HG03280 (cell line): ENCODE measurements at regions not wholly inside any gene's neighbourhood (a gene's known extent, or its start where the extent isn't known, plus 50 kb on each side); places are given as distances from the start of the nearest gene placed in this dataset.

Source experiments
- ATAC-seq: cut with Tn5 transposase; IDR thresholded peaks from one replicate; pipeline ENCODE4 v1.9.1; 2021; ENCODE audit warnings: mild to moderate bottlenecking, moderate library complexity; ENCODE audit not compliant: unreplicated experiment

DNA sequence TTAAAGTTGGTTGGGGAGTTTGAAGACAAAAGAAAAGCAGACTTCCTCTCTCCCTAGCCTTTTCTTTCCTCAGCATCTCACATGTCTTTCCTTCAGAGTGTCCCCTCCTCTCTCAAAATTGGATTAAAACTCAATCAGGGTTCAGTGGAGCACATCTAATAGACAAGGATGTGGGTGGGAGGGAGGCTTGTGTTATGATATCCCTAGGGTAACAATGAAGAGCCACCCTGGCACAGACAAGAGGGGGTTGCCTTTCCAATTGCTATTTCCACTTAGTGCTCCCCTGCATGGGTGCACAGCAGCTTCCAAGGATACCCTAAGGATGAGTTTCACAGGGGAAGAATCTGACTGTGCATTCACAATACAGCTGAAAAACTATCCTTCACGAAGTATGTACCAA lies 585.2 kb upstream of the C9orf72 start:
- ATAC-seq = no peak

DNA sequence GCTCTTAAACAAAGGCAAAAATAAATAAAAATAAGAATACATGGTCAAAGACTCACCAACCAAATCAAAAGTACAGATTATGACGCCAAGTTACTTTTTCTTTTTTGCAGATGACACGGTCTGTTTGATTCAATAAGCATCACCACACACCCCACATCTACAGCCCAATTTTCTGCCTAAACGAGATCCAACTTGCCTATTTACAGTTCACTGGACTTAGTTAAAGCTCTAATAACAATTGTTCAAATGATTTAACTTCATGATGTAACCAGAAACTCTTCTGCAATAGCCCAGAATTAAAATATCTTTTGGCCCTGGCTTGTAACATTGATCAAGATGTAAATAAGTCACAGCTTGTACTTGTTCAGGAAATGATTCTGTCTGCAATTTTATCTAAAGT lies 590.3 kb upstream of the C9orf72 start:
- ATAC-seq = no peak

DNA sequence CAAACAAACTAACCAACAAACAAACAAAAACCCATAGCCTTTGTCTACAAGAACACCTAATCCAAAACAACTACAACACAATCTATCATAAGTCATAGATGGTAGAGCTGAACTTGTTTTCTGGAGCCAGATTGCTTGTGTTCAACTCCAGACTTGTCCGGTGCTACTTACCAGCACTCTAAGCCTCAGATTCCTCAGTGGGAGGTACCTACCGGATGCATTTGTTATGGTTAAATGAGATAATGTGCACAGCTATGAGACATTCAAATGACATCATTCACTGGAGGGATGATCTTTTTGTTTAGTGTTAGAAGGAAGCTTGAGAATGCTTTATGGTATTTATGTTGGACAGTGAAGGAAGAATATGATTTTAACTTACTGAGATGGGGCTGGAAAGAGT lies 592.9 kb upstream of the C9orf72 start:
- no peak for ATAC-seq

DNA sequence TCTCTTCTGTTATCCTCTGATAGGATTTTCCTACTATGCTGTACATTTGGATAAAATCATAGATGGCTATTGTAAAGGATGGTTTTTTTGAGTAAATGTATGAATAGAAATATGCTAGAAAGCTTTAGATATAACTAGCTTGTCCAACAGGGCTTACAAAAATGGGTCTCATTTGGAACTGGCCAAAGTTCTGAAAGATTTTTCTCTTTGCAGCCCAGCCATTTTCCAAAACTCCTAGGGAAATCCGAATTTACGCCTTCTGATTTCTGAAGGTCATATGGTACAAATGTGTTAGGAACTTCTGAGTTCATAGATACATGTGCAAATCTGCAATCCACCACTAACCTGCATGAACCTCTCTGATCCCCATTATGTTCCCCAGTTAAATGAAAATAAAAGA lies 603.9 kb upstream of the C9orf72 start:
- no peak for ATAC-seq

DNA sequence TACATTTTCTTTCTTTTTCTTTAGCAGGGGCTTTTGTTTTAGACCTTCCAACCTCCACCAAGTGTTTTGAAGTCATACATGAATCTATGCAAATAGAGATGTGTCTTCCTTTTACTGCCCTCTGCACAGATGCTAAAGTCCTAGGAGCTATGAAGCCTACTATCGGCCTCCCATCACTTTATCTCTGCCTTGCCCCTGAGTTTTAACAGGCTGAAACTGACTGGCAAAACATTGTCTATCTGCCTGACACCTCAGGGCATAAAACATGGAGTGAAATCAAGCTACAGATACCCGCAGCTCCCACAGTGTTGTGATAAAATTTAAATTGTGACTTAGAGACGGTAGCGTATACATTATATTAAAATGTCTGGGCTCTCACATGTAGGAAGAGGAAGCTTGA lies 604.6 kb upstream of the C9orf72 start:
- ATAC-seq = no peak

DNA sequence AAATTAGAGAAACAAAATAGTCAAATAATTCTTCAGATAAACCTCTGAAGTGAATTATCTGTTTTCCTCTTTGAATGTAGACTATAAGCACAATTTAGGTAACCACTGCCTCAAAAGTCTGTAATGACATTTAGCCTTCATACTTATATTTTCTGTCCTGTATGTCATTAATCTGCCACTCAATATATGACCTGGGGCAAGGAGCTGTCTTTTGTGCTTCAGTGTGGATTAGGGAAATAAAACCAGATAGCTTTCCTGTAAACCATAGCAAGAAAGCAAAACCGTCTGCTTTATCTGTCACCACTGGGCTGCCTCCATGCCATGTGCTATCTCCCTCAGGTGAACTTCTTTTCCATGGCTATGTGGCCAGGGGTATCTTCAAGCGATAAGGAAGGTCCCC lies 606.6 kb upstream of the C9orf72 start:
- no peak for ATAC-seq

DNA sequence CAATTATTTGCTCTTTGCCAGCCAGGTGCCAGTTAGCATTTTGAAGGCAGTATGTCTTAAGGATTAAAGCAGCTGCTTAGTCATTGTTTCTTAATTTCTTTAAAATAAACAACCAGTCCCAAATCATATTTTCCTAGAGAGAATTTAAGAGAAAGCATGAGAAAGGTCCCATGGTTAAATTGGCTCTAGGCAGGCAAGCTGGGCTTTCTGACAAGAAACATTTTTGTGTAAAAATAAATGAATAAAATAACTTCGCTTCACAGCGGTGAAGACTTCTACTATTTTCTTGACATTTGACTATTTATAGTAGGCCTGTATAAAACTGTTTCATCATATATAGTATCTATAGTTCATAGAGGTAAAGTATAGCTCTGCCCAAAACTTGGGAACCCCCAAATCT lies 617.7 kb upstream of the C9orf72 start:
- no peak for ATAC-seq

DNA sequence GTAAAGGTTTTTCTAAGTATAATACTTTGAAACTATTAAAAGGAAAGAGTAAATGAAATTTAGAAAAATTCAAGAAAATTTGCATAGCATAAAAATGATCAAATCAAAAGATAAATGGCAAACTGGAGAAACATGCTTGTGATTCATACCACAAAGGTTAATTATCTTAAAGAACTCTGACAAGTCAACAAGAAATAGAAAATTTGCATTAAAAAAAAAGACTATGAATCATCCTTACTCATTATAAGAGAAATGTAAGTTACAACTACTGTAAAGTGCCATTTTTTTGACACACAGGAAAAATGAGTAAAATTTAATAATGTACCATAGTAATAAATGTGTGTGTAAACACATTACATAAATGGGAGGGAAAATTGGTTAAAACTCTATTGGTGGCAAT lies 624.4 kb upstream of the C9orf72 start:
- no peak for ATAC-seq

DNA sequence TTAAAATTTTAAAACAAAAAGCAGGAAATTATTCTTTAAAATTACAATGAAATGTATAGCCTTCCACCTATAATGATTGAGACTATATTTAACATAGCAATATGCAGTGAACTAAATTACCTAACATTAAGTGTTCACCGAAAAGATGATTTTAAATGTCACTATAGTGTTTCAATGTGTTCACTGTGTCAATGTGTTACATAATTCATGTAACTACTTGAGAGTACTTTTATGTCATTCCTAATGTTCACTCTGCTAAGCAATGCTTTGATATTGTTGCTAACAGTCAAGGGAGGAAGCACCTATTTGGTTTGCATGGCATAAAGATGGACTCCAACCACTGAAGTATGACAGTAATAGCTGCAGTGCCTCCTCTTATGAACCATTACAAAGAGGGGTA lies 629.8 kb upstream of the C9orf72 start:
- ATAC-seq = no peak

DNA sequence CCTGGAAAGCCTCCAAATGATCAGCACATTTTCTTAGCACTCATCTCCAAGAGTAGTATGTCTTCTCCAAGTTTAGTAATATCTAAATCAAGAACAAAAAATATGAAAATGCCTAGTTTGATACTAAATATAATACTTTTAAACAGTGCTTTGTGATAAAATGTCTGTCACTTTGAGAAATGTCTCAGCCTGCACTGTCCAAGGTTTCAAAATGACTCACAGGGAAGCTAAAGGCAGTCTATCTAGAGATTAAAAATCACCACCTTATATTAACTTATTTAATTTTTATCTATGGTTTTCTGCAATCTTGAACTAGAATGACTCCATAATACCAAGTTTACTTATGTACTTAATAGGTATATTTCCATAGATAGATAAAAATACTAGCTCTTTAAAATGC lies 633.0 kb upstream of the C9orf72 start:
- no peak for ATAC-seq

DNA sequence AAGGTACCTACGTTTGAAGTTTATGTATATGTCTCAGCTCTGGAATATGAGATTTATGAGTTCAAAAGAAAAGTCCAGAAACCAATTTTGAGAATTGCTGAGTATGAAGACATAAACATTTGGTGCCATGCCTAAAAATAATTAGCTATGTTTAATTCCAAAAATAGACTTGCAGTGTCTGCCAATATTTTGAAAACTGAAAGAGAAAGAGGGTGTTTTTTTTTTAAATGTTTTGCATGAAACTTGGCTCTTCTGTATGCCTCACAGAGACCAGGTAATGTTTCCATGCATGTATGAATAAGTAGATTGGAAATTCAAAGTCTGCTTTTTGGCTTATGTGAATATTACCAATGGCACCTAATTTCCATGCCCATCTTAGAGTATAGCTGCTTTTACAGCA lies 634.4 kb upstream of the C9orf72 start:
- ATAC-seq = no peak

DNA sequence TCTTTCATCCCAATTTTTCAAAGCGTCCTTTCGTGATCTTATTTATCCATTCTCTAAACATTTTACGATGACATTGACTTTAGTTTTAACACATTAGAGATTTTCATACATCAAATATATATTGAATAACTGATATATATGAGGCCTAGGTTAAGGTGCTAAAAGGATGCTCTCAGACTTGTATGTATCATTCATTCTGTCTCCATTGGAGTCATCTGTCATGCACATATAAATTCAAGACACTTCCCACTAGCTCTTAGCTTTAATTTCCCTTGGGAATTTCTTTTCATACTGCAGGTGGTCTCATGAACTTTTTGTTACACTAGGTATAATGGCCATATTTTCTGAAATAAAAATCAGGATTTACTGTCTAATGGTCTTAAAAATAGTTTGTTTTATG lies 635.8 kb upstream of the C9orf72 start:
- ATAC-seq = no peak

DNA sequence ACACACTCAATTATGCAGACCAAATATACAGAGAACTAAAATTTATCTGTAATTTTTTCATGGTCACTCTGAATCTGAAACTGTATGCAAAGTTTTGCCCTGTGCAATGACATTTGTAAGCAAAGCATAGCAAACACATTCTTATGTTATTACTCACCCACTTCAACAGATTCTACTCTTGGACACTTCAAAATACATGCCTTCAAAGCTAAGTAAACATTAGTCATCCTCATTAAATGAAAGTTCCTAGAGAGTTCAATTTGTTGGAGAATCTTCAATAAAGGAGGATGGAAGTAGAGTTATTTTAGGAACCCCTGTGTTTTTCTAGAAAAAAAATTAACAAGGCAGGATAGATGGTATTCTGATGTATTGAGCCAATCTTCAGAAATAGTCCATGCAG lies 639.7 kb upstream of the C9orf72 start:
- no peak for ATAC-seq

DNA sequence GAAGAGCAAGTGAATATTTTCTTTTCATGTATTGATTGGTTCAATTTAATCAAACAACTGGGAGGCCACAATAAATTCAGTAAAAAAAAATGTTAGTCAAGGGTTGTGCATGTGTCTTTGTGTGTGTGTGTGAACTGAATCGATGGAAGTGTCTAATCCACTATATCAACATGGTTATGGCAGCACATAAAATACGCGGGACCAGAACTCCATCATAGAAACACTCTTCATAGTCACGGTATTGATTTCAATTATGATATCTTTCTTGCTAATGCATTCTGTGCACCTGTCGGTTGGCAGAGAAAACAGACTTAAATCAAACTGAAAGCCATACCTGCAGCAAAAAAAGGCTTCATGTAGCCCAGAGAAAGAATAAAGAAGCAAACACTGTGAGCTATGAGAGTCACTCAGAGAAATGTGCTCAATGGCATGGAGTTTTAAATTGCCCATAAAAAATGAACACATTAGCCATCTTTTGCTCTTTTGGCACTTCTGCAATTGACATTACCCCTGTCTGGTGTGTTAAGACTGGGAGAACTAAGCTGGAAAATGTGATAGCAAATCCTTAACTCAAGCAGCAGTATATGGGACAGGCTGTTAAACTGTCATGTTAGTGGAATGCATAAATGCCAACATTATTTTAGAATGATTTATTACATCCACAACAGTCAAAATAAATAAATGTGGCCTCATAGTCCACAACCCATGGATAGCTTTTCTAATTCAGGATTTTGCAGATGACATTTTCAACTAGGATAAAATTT lies 642.4 kb upstream of the C9orf72 start:
- ATAC-seq = no peak

DNA sequence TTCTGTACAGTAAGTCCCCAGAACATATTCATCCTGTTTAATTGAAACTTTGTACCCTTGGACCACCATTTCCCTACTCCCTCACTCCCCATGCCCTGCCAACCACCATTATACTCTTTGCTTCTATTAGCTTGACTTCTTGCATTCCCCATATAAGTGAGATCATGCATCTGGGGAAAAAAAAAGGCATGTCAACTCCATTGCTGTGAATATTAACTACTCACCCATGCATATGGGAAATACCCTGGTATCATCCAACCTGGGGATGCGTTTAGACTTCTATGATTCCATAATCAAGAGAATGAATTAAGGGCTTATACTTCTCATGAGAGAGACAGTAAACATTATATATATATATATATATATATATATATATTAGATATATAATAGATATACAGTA lies 659.4 kb upstream of the C9orf72 start:
- ATAC-seq = no peak

DNA sequence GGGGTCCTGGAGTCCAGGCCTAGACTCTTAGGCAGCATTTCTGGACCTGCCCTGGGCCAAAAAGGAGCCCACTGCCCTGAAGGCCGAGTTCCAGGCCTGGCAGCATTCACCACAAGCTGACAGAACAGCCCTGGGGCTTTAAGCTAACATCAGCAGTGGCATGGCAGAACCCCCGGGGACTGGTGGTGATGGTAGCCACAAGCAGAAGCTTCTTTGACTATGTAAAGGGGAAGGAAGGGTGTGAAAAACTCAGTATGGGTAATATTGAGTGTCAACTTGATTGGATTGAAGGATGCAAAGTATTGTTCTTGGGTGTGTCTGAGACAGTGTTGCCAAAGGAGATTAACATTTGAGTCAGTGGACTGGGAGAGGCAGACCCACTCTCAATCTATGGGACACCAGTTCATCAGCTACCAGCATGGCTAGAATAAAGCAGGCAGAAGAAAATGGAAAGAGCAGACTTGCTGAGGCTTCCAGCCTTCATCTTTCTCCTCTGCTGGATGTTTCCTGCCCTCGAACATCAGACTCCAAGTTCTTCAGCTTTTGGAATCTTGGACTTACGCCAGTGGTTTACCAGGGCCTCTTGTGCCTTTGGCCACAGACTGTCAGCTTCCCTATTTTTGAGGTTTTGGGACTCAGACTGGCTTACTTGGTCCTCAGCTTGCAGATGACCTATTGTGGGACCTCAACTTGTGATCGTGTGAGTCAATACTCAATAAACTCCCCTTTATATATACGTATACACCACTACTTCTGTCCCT lies 661.0 kb upstream of the C9orf72 start:
- ATAC-seq = no peak

DNA sequence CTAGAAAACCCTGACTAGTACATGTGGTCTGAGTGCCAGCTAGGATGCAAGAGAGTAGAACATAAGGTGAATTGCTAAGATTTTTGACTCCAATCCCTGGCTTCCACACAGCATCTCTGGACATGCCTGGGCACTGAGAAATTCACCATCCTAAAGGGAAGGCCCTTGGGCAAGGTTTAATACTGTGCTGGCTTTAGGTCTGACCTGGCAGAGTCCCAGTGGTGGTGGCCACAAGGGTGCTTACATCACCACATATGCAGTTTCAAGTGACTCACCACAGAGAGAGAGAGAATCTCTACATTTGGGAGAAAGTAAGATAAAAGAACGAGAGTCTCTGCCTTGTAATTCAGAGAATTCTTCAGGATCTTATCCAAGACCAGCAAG lies 661.6 kb upstream of the C9orf72 start:
- no peak for ATAC-seq

DNA sequence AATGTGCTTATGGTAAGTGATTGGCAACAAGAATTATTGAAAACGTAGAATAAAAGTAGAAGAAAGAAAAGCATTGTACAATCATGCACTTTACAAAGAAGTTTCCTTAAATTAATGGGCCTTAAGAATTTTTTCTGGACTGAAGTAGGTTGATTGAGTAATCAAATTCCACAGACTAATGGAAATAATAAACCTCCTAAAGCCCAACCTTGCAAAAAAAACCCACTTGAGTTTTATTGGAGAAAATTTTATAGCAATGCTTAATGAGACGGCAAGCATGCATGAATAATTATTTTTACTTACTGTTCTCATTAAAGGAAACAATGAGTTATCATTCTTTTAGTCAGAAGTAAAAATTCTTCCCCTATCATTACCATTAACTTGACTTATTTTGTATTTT lies 676.1 kb upstream of the C9orf72 start:
- no peak for ATAC-seq

DNA sequence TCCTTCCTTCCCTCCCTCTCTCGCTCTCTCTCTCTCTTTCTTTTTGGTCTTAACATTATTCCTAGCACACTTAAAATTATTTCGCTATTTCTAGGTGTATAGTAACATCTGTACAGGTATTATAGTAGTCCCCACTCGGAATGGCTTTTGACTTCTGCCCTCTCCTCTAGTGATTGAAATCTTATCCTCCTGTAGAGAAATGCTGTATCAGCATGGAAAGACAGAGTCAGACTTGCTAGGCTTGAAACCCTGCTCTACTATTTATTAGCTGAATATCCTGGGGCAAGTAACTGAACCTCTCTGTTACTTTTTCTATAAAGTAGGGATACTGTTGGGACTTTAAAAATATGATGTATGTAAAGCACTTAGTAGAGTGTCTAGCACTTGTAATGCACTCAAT lies 681.9 kb upstream of the C9orf72 start:
- no peak for ATAC-seq

DNA sequence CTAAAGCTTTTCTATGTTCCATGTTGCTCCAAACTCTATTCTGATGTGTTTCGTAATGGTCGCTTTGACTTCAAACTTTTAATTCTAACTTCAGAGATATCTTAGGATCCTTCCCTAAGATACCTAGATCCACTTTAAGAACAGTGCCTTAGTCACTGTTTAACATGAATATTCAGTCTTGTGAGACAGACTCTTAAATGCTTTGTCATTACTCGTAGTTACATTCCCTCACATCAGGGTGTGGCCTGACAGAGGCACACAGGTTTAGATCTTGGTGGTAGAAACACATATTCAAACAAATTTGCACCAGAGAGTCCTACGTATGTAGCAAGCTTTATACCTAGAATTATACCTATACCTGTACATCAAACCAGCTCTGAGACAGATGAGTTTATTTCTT lies 687.0 kb upstream of the C9orf72 start:
- ATAC-seq = no peak

DNA sequence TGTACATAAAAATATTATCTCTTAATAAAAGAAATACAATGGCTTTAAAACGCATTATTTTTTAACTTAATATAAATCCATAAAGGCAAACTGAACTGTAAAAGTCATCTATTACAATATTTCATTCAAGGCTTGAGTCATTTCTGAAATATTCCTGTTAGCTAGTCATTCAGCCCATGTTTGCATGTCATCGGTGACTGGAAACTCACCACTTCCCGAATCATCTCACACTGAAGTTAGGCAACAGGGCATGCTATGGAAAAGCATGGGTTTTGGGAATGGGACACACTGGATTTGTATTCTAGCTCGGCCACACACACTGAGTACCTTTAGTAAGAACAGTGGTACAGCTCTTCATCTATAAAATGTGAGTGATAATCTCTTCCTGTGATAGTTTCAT lies 691.1 kb upstream of the C9orf72 start:
- no peak for ATAC-seq

DNA sequence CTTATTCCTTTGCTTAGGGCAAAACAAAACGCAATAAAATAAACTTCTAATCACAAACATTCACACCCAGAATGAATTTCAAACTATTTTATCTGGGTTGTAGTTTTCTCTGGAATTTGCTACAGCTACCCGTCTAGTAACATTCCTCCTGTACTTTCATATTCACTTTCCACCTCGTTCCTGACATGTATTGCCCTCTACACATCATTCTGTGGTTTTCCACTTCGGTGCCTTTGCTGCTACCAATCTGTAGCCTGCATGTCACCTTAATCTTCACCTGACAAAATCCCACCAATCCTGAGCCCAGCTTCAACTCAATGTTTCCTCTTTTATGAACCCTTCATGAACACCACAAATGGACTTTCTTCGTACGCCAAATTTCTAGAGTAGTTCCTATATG lies 694.1 kb upstream of the C9orf72 start:
- no peak for ATAC-seq

DNA sequence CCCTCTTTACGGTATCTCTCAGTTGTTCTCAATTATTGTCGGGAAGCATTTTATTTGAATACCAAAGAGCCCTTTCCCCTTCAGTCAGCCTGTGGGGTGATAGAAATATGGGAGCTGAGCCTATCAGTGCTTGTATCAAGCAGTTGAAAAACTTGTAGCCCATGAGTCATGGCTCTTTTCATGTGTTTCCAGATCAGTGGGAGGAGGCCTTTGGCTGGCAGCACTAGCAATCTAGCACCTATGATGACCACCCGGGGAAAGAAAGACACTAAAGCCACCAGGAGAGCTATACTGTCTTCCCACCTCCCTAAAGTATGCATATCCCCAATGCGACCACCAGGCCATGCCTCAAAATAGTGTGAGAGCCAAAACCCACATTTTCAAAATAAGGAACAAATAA lies 696.9 kb upstream of the C9orf72 start:
- no peak for ATAC-seq
